Endothelial cell (in vitro differentiated cells): ENCODE measurements at regions not wholly inside any gene's neighbourhood (a gene's known extent, or its start where the extent isn't known, plus 50 kb on each side); places are given as distances from the start of the nearest gene placed in this dataset.
"Not testable (repeated sequence)": the region's sequence is repeated elsewhere in the genome, so short reads cannot be mapped to it uniquely, and the experiment has no call there.

Experiments
- DNase-seq: peaks from one replicate; pipeline ENCODE4 v3.0.0; 2021; ENCODE audit warnings: low spot score
- H3K27ac Mint-ChIP-seq: one replicate; pipeline ENCODE4 v1.8.0; 2021; ENCODE audit warnings: mixed read lengths, inconsistent platforms; ENCODE audit not compliant: unreplicated experiment
- H3K27me3 Mint-ChIP-seq: one replicate; pipeline ENCODE4 v1.8.0; 2021; ENCODE audit warnings: mild to moderate bottlenecking, moderate library complexity, mixed read lengths, inconsistent platforms; ENCODE audit not compliant: unreplicated experiment
- H3K36me3 Mint-ChIP-seq: one replicate; pipeline ENCODE4 v1.8.0; 2021; ENCODE audit warnings: mild to moderate bottlenecking, low read depth, mixed read lengths, inconsistent platforms; ENCODE audit not compliant: unreplicated experiment
- H3K4me1 Mint-ChIP-seq: one replicate; pipeline ENCODE4 v1.8.0; 2021; ENCODE audit warnings: mild to moderate bottlenecking, mixed read lengths, inconsistent platforms; ENCODE audit not compliant: unreplicated experiment
- H3K4me3 Mint-ChIP-seq: one replicate; pipeline ENCODE4 v1.8.0; 2021; ENCODE audit warnings: mild to moderate bottlenecking, mixed read lengths, inconsistent platforms; ENCODE audit not compliant: unreplicated experiment
- H3K9me3 Mint-ChIP-seq: one replicate; pipeline ENCODE4 v1.8.0; 2021; ENCODE audit warnings: mixed read lengths, inconsistent platforms; ENCODE audit not compliant: unreplicated experiment
- CTCF ChIP-seq: fragments of 200-600 bp; sonication (generic); IDR thresholded peaks from one replicate; pipeline ENCODE4 v1.5.0; 2021; ENCODE audit warnings: antibody characterized with exemption; ENCODE audit not compliant: unreplicated experiment

- Mint-ChIP-seq H3K9me3 (no peaks in the 10 kb centered on the region), H3K4me1 (no peaks in the 10 kb centered on the region), H3K27me3 (no peaks in the 10 kb centered on the region), H3K36me3 (peaks cover 3% of the 10 kb centered on the region), H3K4me3 (no peak overlapping the region), H3K27ac (no peak overlapping the region)
- no peak for TF ChIP-seq CTCF
- no peak for DNase-seq
Measured at GRCh38 chr5:68021227-68021626, 194.3 kb upstream of the PIK3R1 start.

- H3K27ac Mint-ChIP-seq, DNase-seq, H3K4me1 Mint-ChIP-seq, H3K4me3 Mint-ChIP-seq, H3K27me3 Mint-ChIP-seq, H3K36me3 Mint-ChIP-seq, H3K9me3 Mint-ChIP-seq: not testable (repeated sequence)
Measured at GRCh38 chr5:68020461-68020969, 195.0 kb upstream of the PIK3R1 start.

GRCh38 chr5:68015381-68016302, 199.9 kb upstream of the PIK3R1 start:
- TF ChIP-seq CTCF: no peak

GRCh38 chr5:68012831-68013230, 202.7 kb upstream of the PIK3R1 start:
- H3K27me3 Mint-ChIP-seq: no peaks in the 10 kb centered on the region
- H3K27ac Mint-ChIP-seq: no peak overlapping the region
- no peak for DNase-seq
- peaks cover 2% of the 10 kb centered on the region for H3K4me1 Mint-ChIP-seq
- H3K36me3 Mint-ChIP-seq: no peaks in the 10 kb centered on the region
- H3K4me3 Mint-ChIP-seq: no peak overlapping the region
- no peak for TF ChIP-seq CTCF
- H3K9me3 Mint-ChIP-seq: no peaks in the 10 kb centered on the region

More at GRCh38 chr5:68015381-68016302, 199.9 kb upstream of the PIK3R1 start:
- DNase-seq: no peak
- no peaks in the 10 kb centered on the region for H3K27me3 Mint-ChIP-seq
- H3K36me3 Mint-ChIP-seq: peaks cover 3% of the 10 kb centered on the region
- no peak overlapping the region for H3K4me3 Mint-ChIP-seq
- no peak overlapping the region for H3K27ac Mint-ChIP-seq
- no peaks in the 10 kb centered on the region for H3K9me3 Mint-ChIP-seq
- peaks cover 2% of the 10 kb centered on the region for H3K4me1 Mint-ChIP-seq

GRCh38 chr5:68012429-68012828, 203.1 kb upstream of the PIK3R1 start:
- Mint-ChIP-seq H3K4me1 (peaks cover 2% of the 10 kb centered on the region), H3K27me3 (no peaks in the 10 kb centered on the region), H3K9me3 (no peaks in the 10 kb centered on the region), H3K27ac (no peak overlapping the region), H3K36me3 (no peaks in the 10 kb centered on the region), H3K4me3 (no peak overlapping the region)
- no peak for TF ChIP-seq CTCF
- no peak for DNase-seq
